MCF 10A (cell line): ENCODE measurements at regions not wholly inside any gene's neighbourhood (a gene's known extent, or its start where the extent isn't known, plus 50 kb on each side); places are given as distances from the start of the nearest gene placed in this dataset.
"Not testable (repeated sequence)": the region's sequence is repeated elsewhere in the genome, so short reads cannot be mapped to it uniquely, and the experiment has no call there.

Source experiments
- BruUV-seq: library from RNA; stranded (reverse); fragments of 400-500 nt; replicated peaks from 2 replicates; lab custom pipeline; 2021; lab: Mats Ljungman, UMichigan
- CTCF ChIA-PET: fragments of 300-600 bp; sonication (Branson Sonifier 250); formaldehyde crosslinking; extraction: SDS; loops from one replicate; lab custom pipeline; 2021; ENCODE audit warnings: antibody characterized with exemption, inconsistent platforms; lab: Yijun Ruan, JAX
- POLR2A ChIA-PET: fragments of 300-600, 350-650 bp; sonication (Branson Sonifier 250); formaldehyde crosslinking; extraction: SDS; loops from one replicate; lab custom pipeline; 2020; ENCODE audit warnings: antibody characterized with exemption, inconsistent platforms; lab: Yijun Ruan, JAX
- DNase-seq: peaks from one replicate; pipeline ENCODE4 v3.0.0-alpha.2; 2018; ENCODE audit not compliant: unreplicated experiment
- H3K27ac Mint-ChIP-seq: one replicate; pipeline ENCODE4 v1.8.0; 2022; ENCODE audit warnings: mild to moderate bottlenecking, low read depth, mixed read lengths; ENCODE audit not compliant: unreplicated experiment
- H3K27me3 Mint-ChIP-seq: one replicate; pipeline ENCODE4 v1.8.0; 2022; ENCODE audit warnings: mixed read lengths; ENCODE audit not compliant: insufficient read depth, unreplicated experiment
- H3K36me3 Mint-ChIP-seq: one replicate; pipeline ENCODE4 v1.8.0; 2022; ENCODE audit warnings: mild to moderate bottlenecking, moderate library complexity, mixed read lengths; ENCODE audit not compliant: insufficient read depth, unreplicated experiment
- H3K4me1 Mint-ChIP-seq: one replicate; pipeline ENCODE4 v1.8.0; 2022; ENCODE audit warnings: mixed read lengths; ENCODE audit not compliant: insufficient read depth, unreplicated experiment
- H3K4me3 Mint-ChIP-seq: one replicate; pipeline ENCODE4 v1.8.0; 2022; ENCODE audit warnings: mild to moderate bottlenecking, moderate library complexity, mixed read lengths; ENCODE audit not compliant: unreplicated experiment
- H3K9me3 Mint-ChIP-seq: one replicate; pipeline ENCODE4 v1.8.0; 2022; ENCODE audit warnings: mixed read lengths; ENCODE audit not compliant: unreplicated experiment
- intact Hi-C: fragments of 100-400 bp; cut with micrococcal nuclease; formaldehyde crosslinking; loops from 2 replicates; pipeline ENCODE4 v1.14.1; 2022
- TF ChIP-seq, protein P1 (sequence below): fragments of 200-600 bp; IDR thresholded peaks from one replicate; pipeline ENCODE4 v1.8.0; 2022; ENCODE audit warnings: antibody characterized with exemption, mild to moderate bottlenecking; ENCODE audit not compliant: unreplicated experiment

DNA sequence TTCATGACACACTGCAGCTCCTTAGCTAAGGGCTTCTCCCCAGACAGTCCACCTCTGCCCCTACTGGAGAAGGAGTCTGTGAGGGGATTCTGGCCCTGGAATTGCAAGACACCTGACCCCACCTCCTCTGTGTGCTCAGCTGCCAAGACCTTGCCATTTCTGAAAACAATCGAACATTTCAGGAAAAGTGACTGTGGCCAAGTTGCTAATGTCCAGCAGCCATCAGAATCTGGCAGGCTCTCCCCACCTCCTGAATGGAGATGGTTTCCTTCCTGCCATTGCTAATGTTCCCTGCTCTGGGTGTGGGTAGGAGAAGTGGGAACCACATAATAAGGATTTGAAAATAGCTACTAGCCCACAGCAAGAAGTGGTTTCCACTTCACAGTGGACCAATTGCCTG, 127.2 kb upstream of the ALX4 start:
- POLR2A ChIA-PET: no interaction called here
- intact Hi-C loops: no loop called here
- DNase-seq: no peak

DNA sequence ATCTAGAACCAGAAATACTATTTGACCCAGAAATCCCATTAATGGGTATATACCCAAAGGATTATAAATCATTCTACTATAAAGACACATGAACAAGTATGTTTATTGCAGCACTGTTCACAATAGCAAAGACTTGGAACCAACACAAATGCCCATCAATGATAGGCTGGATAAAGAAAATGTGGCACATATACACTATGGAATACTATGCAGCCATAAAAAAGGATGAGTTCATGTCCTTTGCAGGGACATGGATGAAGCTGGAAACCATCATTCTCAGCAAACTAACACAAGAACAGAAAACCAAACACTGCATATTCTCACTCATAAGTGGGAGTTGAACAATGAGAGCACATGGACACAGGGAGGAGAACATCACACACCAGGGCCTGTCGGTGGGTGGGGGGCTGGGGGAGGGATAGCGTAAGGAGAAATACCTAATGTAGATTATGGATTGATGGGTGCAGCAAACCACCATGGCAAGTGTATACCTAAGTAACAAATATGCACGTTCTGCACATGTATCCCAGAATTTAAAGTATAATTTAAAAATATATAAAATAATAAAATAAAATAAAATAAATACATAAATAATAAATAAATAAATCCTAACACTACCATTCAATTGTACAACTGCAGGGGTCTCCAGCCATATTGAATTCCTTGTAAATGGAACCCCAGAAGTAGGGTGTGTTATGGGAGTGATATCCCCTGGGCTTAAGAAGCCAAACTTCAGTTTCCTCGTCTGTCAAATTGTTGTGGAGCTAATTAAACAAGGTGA, 122.4 kb upstream of the CD82 start:
- H3K27ac Mint-ChIP-seq, DNase-seq, H3K36me3 Mint-ChIP-seq, POLR2A ChIA-PET, CTCF ChIA-PET, H3K4me3 Mint-ChIP-seq, BruUV-seq, H3K9me3 Mint-ChIP-seq, intact Hi-C loops: not testable (repeated sequence)
- H3K27me3 Mint-ChIP-seq: peaks cover 29% of the 10 kb centered on the region
- peaks cover 11% of the 10 kb centered on the region for H3K4me1 Mint-ChIP-seq

More for the DNA sequence above, 127.2 kb upstream of the ALX4 start:
- no TSS peak for BruUV-seq
- H3K4me3 Mint-ChIP-seq: no peak overlapping the region
- no peaks in the 10 kb centered on the region for H3K36me3 Mint-ChIP-seq
- no peaks in the 10 kb centered on the region for H3K9me3 Mint-ChIP-seq
- no peak overlapping the region for H3K27ac Mint-ChIP-seq
- TF ChIP-seq, protein P1, sequence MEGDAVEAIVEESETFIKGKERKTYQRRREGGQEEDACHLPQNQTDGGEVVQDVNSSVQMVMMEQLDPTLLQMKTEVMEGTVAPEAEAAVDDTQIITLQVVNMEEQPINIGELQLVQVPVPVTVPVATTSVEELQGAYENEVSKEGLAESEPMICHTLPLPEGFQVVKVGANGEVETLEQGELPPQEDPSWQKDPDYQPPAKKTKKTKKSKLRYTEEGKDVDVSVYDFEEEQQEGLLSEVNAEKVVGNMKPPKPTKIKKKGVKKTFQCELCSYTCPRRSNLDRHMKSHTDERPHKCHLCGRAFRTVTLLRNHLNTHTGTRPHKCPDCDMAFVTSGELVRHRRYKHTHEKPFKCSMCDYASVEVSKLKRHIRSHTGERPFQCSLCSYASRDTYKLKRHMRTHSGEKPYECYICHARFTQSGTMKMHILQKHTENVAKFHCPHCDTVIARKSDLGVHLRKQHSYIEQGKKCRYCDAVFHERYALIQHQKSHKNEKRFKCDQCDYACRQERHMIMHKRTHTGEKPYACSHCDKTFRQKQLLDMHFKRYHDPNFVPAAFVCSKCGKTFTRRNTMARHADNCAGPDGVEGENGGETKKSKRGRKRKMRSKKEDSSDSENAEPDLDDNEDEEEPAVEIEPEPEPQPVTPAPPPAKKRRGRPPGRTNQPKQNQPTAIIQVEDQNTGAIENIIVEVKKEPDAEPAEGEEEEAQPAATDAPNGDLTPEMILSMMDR: no peak
- CTCF ChIA-PET: no interaction called here
- peaks cover 60% of the 10 kb centered on the region for H3K27me3 Mint-ChIP-seq
- no peaks in the 10 kb centered on the region for H3K4me1 Mint-ChIP-seq

DNA sequence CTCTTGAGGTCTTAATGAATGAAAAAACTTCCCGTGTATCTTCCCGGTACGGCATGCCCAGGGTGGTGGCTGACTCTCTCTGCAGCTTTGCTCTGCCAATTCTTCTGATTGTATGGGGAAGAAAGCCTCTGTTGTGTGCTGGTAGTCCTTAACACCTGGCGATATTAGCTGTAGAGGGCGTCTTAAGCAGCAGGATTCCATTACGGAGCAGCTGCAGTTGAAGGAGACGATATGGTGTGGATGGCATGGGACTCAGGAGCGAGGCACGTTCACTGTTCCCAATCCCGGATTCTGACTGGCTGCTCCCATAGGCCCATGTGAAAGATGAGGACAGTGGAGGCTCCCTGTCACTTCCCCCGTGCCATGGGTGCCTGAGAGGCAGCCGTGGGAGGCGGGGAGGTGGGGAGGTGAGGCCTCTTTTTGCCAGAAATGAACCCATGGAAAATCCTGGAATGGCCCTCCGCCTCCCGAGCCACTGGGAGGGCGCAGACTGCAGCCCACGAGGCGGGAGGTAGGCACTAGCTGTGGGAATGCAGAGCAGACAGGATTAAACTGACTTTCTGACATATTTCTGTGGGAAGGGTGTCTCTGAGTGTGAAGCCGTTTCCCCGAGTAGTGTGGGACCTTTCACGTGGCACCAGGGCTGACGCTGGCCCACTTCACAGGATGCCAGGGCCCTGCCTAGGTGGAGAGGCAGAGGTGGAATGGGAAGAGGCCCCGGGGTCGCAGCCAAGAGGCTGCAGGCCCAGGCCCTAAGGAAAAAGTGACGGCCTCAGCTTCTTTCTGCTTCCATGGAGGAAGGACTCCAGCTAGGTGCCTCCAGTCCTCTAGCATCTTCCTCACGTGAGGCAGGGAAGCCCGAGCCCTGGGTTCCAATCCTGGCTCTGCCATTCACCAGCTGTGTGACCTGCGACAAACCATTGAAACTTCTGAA, 121.4 kb upstream of the CD82 start:
- CTCF ChIA-PET: interaction anchor here (1.0 kb wide), 1 partner anchor 442 kb away, joined by 4 read pairs; no protein-coding TSS in a partner anchor
- Mint-ChIP-seq H3K4me1 (peaks cover 11% of the 10 kb centered on the region), H3K36me3 (no peaks in the 10 kb centered on the region), H3K9me3 (no peaks in the 10 kb centered on the region), H3K4me3 (no peak overlapping the region), H3K27ac (no peak overlapping the region), H3K27me3 (peaks cover 19% of the 10 kb centered on the region)
- intact Hi-C loops: no loop called here
- TF ChIP-seq, protein P1: no peak
- POLR2A ChIA-PET: no interaction called here
- no TSS peak for BruUV-seq
- DNase-seq: no peak

DNA sequence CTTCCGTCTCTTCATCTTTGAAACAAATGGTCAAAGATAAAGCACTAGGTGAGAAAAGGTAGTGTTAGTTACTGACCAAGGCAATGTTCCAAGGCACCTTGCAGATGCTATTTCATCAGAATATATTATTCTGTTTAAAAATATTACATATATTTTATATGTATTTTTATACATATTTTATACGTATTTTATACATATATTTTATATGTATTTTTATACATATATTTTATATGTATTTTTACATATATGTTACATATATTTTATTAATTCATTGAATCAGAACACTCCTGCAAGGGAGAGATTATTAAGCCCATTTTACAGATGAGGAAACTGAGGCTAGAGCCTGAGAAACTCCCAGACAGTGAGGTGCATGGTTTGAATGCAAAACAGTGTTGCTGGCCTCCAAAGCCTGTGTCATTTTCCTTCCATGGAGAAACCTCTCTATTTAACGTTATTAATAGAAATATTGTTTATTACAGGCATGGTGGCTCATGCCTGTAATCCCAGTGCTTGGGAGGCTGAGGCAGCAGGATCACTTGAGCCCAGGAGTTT, 120.6 kb upstream of the CD82 start:
- no TSS peak for BruUV-seq
- TF ChIP-seq, protein P1: no peak
- intact Hi-C loops: no loop called here
- H3K9me3 Mint-ChIP-seq: no peaks in the 10 kb centered on the region
- H3K4me1 Mint-ChIP-seq: peaks cover 11% of the 10 kb centered on the region
- no peak for DNase-seq
- ChIA-PET CTCF (interaction anchor here (1.0 kb wide), 1 partner anchor 441 kb away, joined by 4 read pairs; no protein-coding TSS in a partner anchor), POLR2A (interaction anchor here (0.6 to 0.7 kb wide), 2 partner anchors 15 to 20 kb away, joined by 4 read pairs; no protein-coding TSS in a partner anchor)
- H3K4me3 Mint-ChIP-seq: no peak overlapping the region
- H3K27me3 Mint-ChIP-seq: peaks cover 12% of the 10 kb centered on the region
- H3K36me3 Mint-ChIP-seq: no peaks in the 10 kb centered on the region
- no peak overlapping the region for H3K27ac Mint-ChIP-seq
